ENCODE measurements at regions not wholly inside any gene's neighbourhood (a gene's known extent, or its start where the extent isn't known, plus 50 kb on each side); places are given as distances from the start of the nearest gene placed in this dataset.
A peak's percentile ranks its signal among the peaks of the same experiment; 100 is the strongest.

DNA sequence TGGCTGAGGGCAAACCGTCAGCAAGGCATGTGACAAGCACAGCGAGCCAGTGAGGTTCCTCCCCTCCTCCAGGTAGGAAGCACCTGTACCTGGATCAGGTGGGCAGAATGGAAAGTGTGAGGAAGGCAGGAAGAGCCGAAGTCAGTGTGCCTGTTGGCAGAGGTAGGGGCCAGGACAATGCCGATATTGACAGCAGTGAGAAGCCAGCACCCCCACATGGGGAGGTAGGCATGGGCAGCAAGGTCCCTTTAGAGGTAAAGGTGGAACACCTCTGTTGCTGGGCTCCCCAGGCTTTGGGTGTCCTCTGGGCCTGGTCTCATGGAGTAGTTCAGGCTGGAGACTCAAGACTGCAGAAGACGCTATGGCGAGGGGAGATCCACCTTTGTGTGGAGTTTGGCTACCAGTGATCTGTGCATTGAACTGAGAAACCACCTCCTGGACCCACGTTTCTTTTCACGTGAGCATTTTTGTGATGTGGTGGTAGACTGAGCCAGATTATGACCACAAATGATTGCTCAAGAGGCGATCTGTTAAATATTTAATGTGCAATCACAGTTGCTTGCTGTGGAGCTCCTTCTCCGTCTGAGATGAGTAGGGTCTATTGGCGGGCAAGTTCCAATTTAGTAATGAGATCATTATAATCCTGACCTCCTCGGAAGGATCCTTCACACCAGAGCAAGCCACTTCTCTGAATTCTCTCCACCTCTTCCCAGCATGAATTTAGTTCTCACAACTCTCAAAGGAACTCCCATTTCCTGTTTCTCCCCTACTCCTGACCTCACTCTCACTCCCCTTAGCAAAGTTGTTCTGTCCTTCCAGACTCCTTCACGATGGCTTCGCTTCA, 174.8 kb downstream of the CDH26 start:
- Histone ChIP-seq H2BK120ac (ENCODE audit: low read depth, low read length) (no peak overlapping the region), H3K36me3 (ENCODE audit: control insufficient read depth, insufficient read depth, low read length) (no peaks in the 10 kb centered on the region), H3K14ac (replicated peaks; ENCODE audit: low read depth, low read length) (no peak overlapping the region), H3K23ac (ENCODE audit: low read depth, low read length) (no peak overlapping the region), H4K8ac (ENCODE audit: low read depth in 2 of 2, low read length in 2 of 2) (no peak overlapping the region), H4K91ac (ENCODE audit: insufficient read depth, low read depth, low read length) (no peak overlapping the region), H3K9me1 (ENCODE audit: insufficient read depth, low read length) (no peaks in the 10 kb centered on the region), H3K27me3 (ENCODE audit: control insufficient read depth, insufficient read depth, low read length) (no peaks in the 10 kb centered on the region), H3K18ac (ENCODE audit: low read depth, low read length) (no peak overlapping the region), H4K5ac (ENCODE audit: low read depth, low read length) (no peak overlapping the region), H3K4me1 (ENCODE audit: control insufficient read depth, insufficient read depth, low read length) (no peaks in the 10 kb centered on the region), H3K4me3 (ENCODE audit: insufficient read depth, low read depth, low read length) (no peak overlapping the region), H2AK9ac (replicated peaks; ENCODE audit: low read depth, low read length, poor library complexity) (no peak overlapping the region), H3K27ac (ENCODE audit: insufficient read depth, low read length) (no peak overlapping the region), H3K79me1 (ENCODE audit: low read depth in 1 of 2, low read length in 2 of 2) (no peaks in the 10 kb centered on the region), H2AK5ac (ENCODE audit: low read depth, low read length) (no peak overlapping the region), H3K56ac (ENCODE audit: extremely low read depth, insufficient read depth, low read length) (no peak overlapping the region), H2BK5ac (ENCODE audit: low read depth, low read length, poor library complexity, severe bottlenecking) (no peak overlapping the region), H2AFZ (replicated peaks; ENCODE audit: low read length, poor library complexity) (peak overlapping the region; percentile 21), H4K20me1 (ENCODE audit: insufficient read depth, low read length) (no peaks in the 10 kb centered on the region), H3K4ac (ENCODE audit: low read depth, low read length) (no peak overlapping the region), H3K9me3 (ENCODE audit: control insufficient read depth, insufficient read depth, low read length) (no peaks in the 10 kb centered on the region), H2BK15ac (ENCODE audit: low read depth, low read length) (no peak overlapping the region), H3K9ac (ENCODE audit: low read depth, low read length) (no peak overlapping the region), H2BK20ac (ENCODE audit: low read depth, low read length) (no peak overlapping the region), H3K4me2 (ENCODE audit: low read depth, low read length) (no peak overlapping the region)
- ChIA-PET POLR2A (ENCODE audit: unreplicated experiment) (no interaction called here), CTCF (no interaction called here)
- DNase-seq (no peak), ATAC-seq (ENCODE audit: low read depth) (no peak)
- intact Hi-C loops (cut with micrococcal nuclease) (no loop called here), in situ Hi-C loops (cut with MboI; ENCODE audit: low sequenced_read_pairs) (no loop called here), dilution Hi-C loops (cut with HindIII; ENCODE audit: low sequenced_read_pairs, unreplicated experiment) (no loop called here)
- TF ChIP-seq RAD21 (IDR thresholded peaks at IDR 0.05; ENCODE audit: low read length) (no peak), MAFK (IDR thresholded peaks at IDR 0.05; ENCODE audit: low read depth, low read length) (no peak), NFE2L2 (IDR thresholded peaks at IDR 0.05; ENCODE audit: low read depth, low read length) (no peak), USF2 (IDR thresholded peaks at IDR 0.05; ENCODE audit: low read depth, low read length) (no peak), RFX5 (IDR thresholded peaks at IDR 0.05; ENCODE audit: low read depth, low read length) (no peak), POLR2A (IDR thresholded peaks at IDR 0.05; ENCODE audit: low read depth, low read length) (no peak), RCOR1 (IDR thresholded peaks at IDR 0.05; ENCODE audit: insufficient replicate concordance, low read length) (no peak), FOS (IDR thresholded peaks at IDR 0.05; ENCODE audit: low read depth, low read length) (no peak), CHD1 (IDR thresholded peaks at IDR 0.05; ENCODE audit: low read depth, low read length) (no peak), BHLHE40 (IDR thresholded peaks at IDR 0.05; ENCODE audit: low read depth, low read length) (no peak), MAZ (IDR thresholded peaks at IDR 0.05; ENCODE audit: borderline replicate concordance, low read depth, low read length) (no peak), CEBPB (IDR thresholded peaks at IDR 0.05; ENCODE audit: low read depth, low read length) (no peak), SMC3 (IDR thresholded peaks at IDR 0.05; ENCODE audit: low read depth, low read length) (no peak), MXI1 (IDR thresholded peaks at IDR 0.05; ENCODE audit: borderline replicate concordance, low read depth, low read length) (no peak)
- TF ChIP-seq, protein P1, sequence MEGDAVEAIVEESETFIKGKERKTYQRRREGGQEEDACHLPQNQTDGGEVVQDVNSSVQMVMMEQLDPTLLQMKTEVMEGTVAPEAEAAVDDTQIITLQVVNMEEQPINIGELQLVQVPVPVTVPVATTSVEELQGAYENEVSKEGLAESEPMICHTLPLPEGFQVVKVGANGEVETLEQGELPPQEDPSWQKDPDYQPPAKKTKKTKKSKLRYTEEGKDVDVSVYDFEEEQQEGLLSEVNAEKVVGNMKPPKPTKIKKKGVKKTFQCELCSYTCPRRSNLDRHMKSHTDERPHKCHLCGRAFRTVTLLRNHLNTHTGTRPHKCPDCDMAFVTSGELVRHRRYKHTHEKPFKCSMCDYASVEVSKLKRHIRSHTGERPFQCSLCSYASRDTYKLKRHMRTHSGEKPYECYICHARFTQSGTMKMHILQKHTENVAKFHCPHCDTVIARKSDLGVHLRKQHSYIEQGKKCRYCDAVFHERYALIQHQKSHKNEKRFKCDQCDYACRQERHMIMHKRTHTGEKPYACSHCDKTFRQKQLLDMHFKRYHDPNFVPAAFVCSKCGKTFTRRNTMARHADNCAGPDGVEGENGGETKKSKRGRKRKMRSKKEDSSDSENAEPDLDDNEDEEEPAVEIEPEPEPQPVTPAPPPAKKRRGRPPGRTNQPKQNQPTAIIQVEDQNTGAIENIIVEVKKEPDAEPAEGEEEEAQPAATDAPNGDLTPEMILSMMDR (conservative IDR thresholded peaks at IDR 0.05; ENCODE audit: low read depth, low read length) = no peak
- TF ChIP-seq, protein P2, sequence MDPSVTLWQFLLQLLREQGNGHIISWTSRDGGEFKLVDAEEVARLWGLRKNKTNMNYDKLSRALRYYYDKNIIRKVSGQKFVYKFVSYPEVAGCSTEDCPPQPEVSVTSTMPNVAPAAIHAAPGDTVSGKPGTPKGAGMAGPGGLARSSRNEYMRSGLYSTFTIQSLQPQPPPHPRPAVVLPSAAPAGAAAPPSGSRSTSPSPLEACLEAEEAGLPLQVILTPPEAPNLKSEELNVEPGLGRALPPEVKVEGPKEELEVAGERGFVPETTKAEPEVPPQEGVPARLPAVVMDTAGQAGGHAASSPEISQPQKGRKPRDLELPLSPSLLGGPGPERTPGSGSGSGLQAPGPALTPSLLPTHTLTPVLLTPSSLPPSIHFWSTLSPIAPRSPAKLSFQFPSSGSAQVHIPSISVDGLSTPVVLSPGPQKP (IDR thresholded peaks at IDR 0.05; ENCODE audit: borderline replicate concordance, low read depth, low read length) = no peak
- no TSS peak for BruUV-seq (replicated peaks)
- 76% methylated on average over 6 of the region's 14 CpGs; no CpG with 5 or more reads in 1 of the 2 experiments for WGBS, 2 experiments (ENCODE audit: extremely low coverage in 2 of 2, insufficient read length in 1 of 2)
